ENCODE measurements at regions not wholly inside any gene's neighbourhood (a gene's known extent, or its start where the extent isn't known, plus 50 kb on each side); places are given as distances from the start of the nearest gene placed in this dataset.

GRCh38 chr19:28471731-28472510 lies 741.0 kb downstream of the UQCRFS1 start:
- no peaks in the 10 kb centered on the region; the same call in 1 of the 2 replicates for H3K27me3 ChIP-seq (ENCODE audit: control insufficient read depth, insufficient read depth, low read length)
- ChIA-PET CTCF (interaction anchor here (3.5 kb wide), 1 partner anchor 162 kb away, joined by 13 read pairs; no protein-coding TSS in a partner anchor), POLR2A (no interaction called here)
- no peak overlapping the region for H3K4me3 ChIP-seq (ENCODE audit: low read depth, low read length)
- no peak for TF ChIP-seq CTCF (IDR thresholded peaks at IDR 0.05; ENCODE audit: insufficient read depth, low read depth, low read length)
- no peaks in the 10 kb centered on the region for H3K36me3 ChIP-seq (ENCODE audit: control insufficient read depth, insufficient read depth, low read length)
- DNase-seq (ENCODE audit: low read depth), result peak; percentile 14

- H3K36me3 ChIP-seq (ENCODE audit: control insufficient read depth, insufficient read depth, low read length), result no peaks in the 10 kb centered on the region
- no peak for DNase-seq (ENCODE audit: low read depth)
- no peak overlapping the region for H3K4me3 ChIP-seq (ENCODE audit: low read depth, low read length)
- ChIA-PET POLR2A (no interaction called here), CTCF (interaction anchor here (0.9 to 5.1 kb wide), 6 partner anchors 164 to 410 kb away, joined by 3 to 26 read pairs (median 4); no protein-coding TSS in a partner anchor)
- H3K27me3 ChIP-seq (ENCODE audit: control insufficient read depth, insufficient read depth, low read length), result no peaks in the 10 kb centered on the region; the same call in 1 of the 2 replicates
- no peak for TF ChIP-seq CTCF (IDR thresholded peaks at IDR 0.05; ENCODE audit: insufficient read depth, low read depth, low read length)
Measured at GRCh38 chr19:28469544-28469943, 743.4 kb downstream of the UQCRFS1 start.

- ChIA-PET CTCF (interaction anchor here (0.7 to 5.1 kb wide), 8 partner anchors 9 to 410 kb away, joined by 3 to 26 read pairs (median 3); no protein-coding TSS in a partner anchor), POLR2A (no interaction called here)
- no peaks in the 10 kb centered on the region for H3K36me3 ChIP-seq (ENCODE audit: control insufficient read depth, insufficient read depth, low read length)
- no peaks in the 10 kb centered on the region; the same call in 1 of the 2 replicates for H3K27me3 ChIP-seq (ENCODE audit: control insufficient read depth, insufficient read depth, low read length)
- no peak overlapping the region for H3K4me3 ChIP-seq (ENCODE audit: low read depth, low read length)
- DNase-seq (ENCODE audit: low read depth), result peak; percentile 44
- no peak for TF ChIP-seq CTCF (IDR thresholded peaks at IDR 0.05; ENCODE audit: insufficient read depth, low read depth, low read length)
Measured at GRCh38 chr19:28468701-28469459, 744.1 kb downstream of the UQCRFS1 start.

GRCh38 chr19:28466107-28467045 lies 746.6 kb downstream of the UQCRFS1 start:
- Histone ChIP-seq H3K4me3 (ENCODE audit: low read depth, low read length) (no peak overlapping the region), H3K36me3 (ENCODE audit: control insufficient read depth, insufficient read depth, low read length) (no peaks in the 10 kb centered on the region), H3K27me3 (ENCODE audit: control insufficient read depth, insufficient read depth, low read length) (no peaks in the 10 kb centered on the region; the same call in 1 of the 2 replicates)
- DNase-seq (ENCODE audit: low read depth), result no peak
- ChIA-PET POLR2A (interaction anchor here (0.5 kb wide), 1 partner anchor 168 kb away, joined by 3 read pairs; no protein-coding TSS in a partner anchor), CTCF (interaction anchor here (0.6 to 5.1 kb wide), 4 partner anchors 11 to 244 kb away, joined by 3 to 26 read pairs (median 8); no protein-coding TSS in a partner anchor)
- TF ChIP-seq CTCF (IDR thresholded peaks at IDR 0.05; ENCODE audit: insufficient read depth, low read depth, low read length), result peak; percentile 79

All from BJ (cell line).